Nephron progenitor cell (in vitro differentiated cells): ENCODE measurements at regions not wholly inside any gene's neighbourhood (a gene's known extent, or its start where the extent isn't known, plus 50 kb on each side); places are given as distances from the start of the nearest gene placed in this dataset.

Experiments used
- DNase-seq: peaks from one replicate; pipeline ENCODE4 v3.0.0; 2021
- H3K27ac Mint-ChIP-seq: 2 replicates; pipeline ENCODE4 v1.8.0; 2021; ENCODE audit warnings: mild to moderate bottlenecking, moderate library complexity, mixed read lengths
- H3K27me3 Mint-ChIP-seq: 2 replicates; pipeline ENCODE4 v1.8.0; 2021; ENCODE audit warnings: mild to moderate bottlenecking, low read depth, mixed read lengths; ENCODE audit not compliant: poor library complexity
- H3K36me3 Mint-ChIP-seq: 2 replicates; pipeline ENCODE4 v1.8.0; 2021; ENCODE audit warnings: low read depth, mixed read lengths
- H3K4me1 Mint-ChIP-seq: 2 replicates; pipeline ENCODE4 v1.8.0; 2021; ENCODE audit warnings: mixed read lengths
- H3K4me3 Mint-ChIP-seq: 2 replicates; pipeline ENCODE4 v1.8.0; 2021; ENCODE audit warnings: mild to moderate bottlenecking, moderate library complexity, mixed read lengths
- H3K9me3 Mint-ChIP-seq: 2 replicates; pipeline ENCODE4 v1.8.0; 2021; ENCODE audit warnings: mild to moderate bottlenecking, moderate library complexity, mixed read lengths
- TF ChIP-seq, protein P1 (sequence below): fragments of 200-600 bp; sonication (generic); IDR thresholded peaks from 2 replicates; pipeline ENCODE4 v1.5.0; 2021; ENCODE audit warnings: antibody characterized with exemption

DNA sequence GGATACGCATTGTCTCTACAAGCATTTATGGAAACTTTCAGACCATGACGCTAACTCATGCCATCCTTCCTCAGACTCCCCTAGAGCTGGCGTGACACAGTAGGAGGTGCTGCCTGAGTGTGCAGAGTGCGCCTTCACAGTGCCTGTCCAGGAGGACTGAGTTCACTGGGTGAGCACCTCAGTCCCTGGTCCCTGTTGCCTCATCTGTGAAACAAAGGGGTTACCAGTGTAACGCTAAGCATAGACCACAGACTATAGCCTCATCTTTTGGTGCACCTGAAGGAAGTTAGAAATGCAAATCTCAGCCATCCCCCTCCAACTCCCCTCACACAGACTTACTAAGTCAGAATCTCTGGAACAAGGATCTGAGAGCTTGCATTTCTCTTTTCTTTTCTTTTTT lies 142.8 kb downstream of the TMEM17 start:
- Mint-ChIP-seq H3K36me3 (no peaks in the 10 kb centered on the region), H3K27ac (no peak overlapping the region)

DNA sequence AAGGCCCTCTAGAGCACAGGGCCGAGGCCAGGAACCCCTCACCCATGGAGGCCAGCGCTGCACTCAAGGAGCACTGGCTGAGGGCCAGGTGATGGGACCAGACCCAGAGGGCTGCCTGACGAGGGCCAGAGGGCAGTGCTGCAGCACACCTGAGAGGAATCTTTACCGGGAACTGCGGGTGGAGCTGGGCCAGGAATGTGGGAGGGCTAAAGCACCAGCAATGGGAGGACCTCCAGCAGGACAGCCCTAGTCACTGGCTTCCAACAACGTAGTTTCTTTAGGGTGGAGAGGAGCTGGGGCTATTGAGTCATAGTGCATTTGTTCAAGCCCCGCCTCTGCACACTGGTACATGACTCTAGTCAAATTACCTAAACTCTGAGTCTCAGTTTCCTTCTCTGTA lies 143.4 kb downstream of the TMEM17 start:
- Mint-ChIP-seq H3K36me3 (no peaks in the 10 kb centered on the region), H3K4me3 (no peak overlapping the region), H3K4me1 (no peaks in the 10 kb centered on the region), H3K9me3 (peaks cover 3% of the 10 kb centered on the region), H3K27ac (no peak overlapping the region), H3K27me3 (no peaks in the 10 kb centered on the region)
- DNase-seq: no peak
- TF ChIP-seq, protein P1, sequence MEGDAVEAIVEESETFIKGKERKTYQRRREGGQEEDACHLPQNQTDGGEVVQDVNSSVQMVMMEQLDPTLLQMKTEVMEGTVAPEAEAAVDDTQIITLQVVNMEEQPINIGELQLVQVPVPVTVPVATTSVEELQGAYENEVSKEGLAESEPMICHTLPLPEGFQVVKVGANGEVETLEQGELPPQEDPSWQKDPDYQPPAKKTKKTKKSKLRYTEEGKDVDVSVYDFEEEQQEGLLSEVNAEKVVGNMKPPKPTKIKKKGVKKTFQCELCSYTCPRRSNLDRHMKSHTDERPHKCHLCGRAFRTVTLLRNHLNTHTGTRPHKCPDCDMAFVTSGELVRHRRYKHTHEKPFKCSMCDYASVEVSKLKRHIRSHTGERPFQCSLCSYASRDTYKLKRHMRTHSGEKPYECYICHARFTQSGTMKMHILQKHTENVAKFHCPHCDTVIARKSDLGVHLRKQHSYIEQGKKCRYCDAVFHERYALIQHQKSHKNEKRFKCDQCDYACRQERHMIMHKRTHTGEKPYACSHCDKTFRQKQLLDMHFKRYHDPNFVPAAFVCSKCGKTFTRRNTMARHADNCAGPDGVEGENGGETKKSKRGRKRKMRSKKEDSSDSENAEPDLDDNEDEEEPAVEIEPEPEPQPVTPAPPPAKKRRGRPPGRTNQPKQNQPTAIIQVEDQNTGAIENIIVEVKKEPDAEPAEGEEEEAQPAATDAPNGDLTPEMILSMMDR: no peak

More for the DNA sequence above, 142.8 kb downstream of the TMEM17 start:
- Mint-ChIP-seq H3K9me3 (peaks cover 3% of the 10 kb centered on the region), H3K4me1 (no peaks in the 10 kb centered on the region), H3K27me3 (no peaks in the 10 kb centered on the region), H3K4me3 (no peak overlapping the region)
- TF ChIP-seq, protein P1: no peak
- DNase-seq: no peak

DNA sequence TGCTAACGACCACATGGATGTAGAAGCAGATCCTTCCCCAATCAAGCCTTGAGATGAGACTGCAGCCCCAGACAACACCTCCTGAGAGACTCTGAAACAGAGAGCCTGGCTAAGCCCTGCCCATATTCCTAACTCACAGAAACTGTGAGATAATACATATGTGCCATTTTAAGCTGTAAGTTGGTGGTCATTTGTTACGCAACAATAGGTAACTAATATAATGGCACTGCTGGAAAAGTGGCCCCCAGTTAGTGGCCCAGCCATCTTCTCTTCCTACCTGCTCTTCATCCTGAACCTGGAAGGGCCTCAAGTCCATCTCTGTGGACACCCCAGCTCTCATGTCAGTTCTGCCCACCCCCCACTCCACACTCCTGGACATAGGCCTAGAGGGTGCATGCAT lies 144.0 kb downstream of the TMEM17 start:
- H3K4me3 Mint-ChIP-seq: no peak overlapping the region
- H3K36me3 Mint-ChIP-seq: no peaks in the 10 kb centered on the region
- H3K27ac Mint-ChIP-seq: no peak overlapping the region
- TF ChIP-seq, protein P1: no peak
- H3K4me1 Mint-ChIP-seq: no peaks in the 10 kb centered on the region
- DNase-seq: no peak
- H3K9me3 Mint-ChIP-seq: peaks cover 3% of the 10 kb centered on the region
- no peaks in the 10 kb centered on the region for H3K27me3 Mint-ChIP-seq

DNA sequence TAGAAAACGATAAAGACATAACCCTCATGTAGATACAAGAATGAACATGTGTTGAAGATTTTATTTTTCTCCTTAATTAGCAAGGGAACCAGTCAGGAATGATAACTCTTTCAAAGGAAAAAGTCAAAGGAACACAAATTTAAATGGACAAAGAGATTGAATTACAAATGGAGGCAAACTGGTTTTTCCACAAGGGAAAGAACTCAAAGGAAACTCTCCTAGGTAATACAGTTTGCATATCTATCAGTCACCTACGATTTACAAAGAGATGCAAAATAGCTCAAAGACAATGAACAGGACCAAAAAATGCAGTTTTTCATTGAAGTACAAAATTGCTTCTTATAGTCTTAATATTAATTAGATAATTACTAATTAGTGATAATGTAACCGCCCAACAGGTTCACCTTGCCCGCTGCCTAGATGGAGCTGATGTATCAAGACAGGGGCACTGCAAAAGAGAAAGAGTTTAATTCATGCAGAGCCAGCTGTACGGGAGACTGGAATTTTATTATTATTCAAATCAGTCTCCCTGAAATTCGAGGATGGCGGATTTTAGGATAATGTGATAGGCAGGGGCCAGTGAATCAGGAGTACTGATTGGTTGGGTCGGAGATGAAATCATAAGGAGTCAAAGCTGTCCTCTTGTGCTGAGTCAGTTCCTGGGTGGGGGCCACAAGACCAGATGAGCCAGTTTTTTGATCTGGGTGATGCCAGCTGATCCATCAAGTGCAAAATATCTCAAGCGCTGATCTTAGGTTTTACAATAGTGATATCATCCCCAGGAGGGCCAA lies 151.0 kb downstream of the TMEM17 start:
- Mint-ChIP-seq H3K9me3 (peaks cover 21% of the 10 kb centered on the region), H3K27me3 (no peaks in the 10 kb centered on the region), H3K4me1 (no peaks in the 10 kb centered on the region), H3K36me3 (peaks cover 5% of the 10 kb centered on the region), H3K4me3 (no peak overlapping the region), H3K27ac (no peak overlapping the region)
- TF ChIP-seq, protein P1: no peak
- DNase-seq: no peak

DNA sequence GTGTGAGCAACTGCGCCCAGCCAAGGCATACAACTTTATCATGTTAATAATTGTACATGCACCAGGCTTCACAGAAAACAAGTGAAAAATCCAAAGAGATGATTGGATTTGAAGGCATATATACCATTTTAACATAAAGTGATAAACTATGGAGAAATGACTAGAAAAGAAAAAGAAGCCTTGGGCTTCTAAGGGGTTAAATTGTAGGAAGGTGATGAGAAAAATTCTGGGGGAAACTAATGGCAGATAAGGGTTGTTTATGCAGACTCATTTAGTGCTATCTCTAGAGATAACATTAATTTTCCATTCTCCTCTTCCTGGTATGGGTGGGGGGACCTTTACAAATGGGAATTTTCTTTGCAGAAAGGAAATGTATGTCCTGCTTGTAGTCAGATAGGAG lies 154.0 kb downstream of the TMEM17 start:
- TF ChIP-seq, protein P1: no peak
- Mint-ChIP-seq H3K27ac (no peak overlapping the region), H3K27me3 (no peaks in the 10 kb centered on the region), H3K9me3 (peaks cover 24% of the 10 kb centered on the region), H3K36me3 (peaks cover 5% of the 10 kb centered on the region), H3K4me3 (no peak overlapping the region), H3K4me1 (peaks cover 3% of the 10 kb centered on the region)
- DNase-seq: no peak

DNA sequence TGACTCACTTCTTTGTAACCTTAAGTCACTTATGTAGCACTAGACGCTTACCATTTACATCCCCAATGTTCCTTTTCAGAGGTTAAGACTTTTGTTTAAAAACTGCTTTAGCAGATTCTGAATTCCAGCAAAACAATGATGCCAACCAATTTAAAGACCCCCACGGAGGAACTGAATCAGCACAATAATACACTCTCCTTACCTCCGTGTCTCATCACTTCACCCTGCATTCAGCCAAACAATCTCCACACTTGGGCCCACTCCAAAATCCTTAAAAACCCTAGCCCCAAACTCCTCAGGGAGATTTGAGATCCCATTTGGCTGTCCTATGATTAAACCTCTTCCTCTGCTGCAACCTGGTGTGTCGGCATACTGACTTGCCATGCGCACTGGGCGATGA lies 153.9 kb downstream of the B3GNT2 start:
- no peaks in the 10 kb centered on the region for H3K27me3 Mint-ChIP-seq
- no peak for DNase-seq
- H3K4me1 Mint-ChIP-seq: peaks cover 5% of the 10 kb centered on the region
- H3K4me3 Mint-ChIP-seq: no peak overlapping the region
- TF ChIP-seq, protein P1: no peak
- no peak overlapping the region for H3K27ac Mint-ChIP-seq
- peaks cover 24% of the 10 kb centered on the region for H3K9me3 Mint-ChIP-seq
- peaks cover 5% of the 10 kb centered on the region for H3K36me3 Mint-ChIP-seq
